Skeletal muscle cell (primary cell): ENCODE measurements at regions not wholly inside any gene's neighbourhood (a gene's known extent, or its start where the extent isn't known, plus 50 kb on each side); places are given as distances from the start of the nearest gene placed in this dataset.

Experiments used
- DNase-seq: peaks from one replicate; pipeline ENCODE4 v3.0.0-alpha.2; 2010; ENCODE audit warnings: low read depth
- H3K4me3 ChIP-seq: 2 replicates; pipeline ENCODE4 v1.5.1; 2011; ENCODE audit warnings: low read depth, mild to moderate bottlenecking, control low read depth, low read length, moderate library complexity

GRCh38 chr3:190790185-190790584 is 72.3 kb downstream of the GMNC start:
- H3K4me3 ChIP-seq, result no peak overlapping the region
- no peak for DNase-seq

- no peak overlapping the region for H3K4me3 ChIP-seq
- no peak for DNase-seq
Observed at GRCh38 chr3:190786898-190787297, 75.6 kb downstream of the GMNC start.

- no peak overlapping the region for H3K4me3 ChIP-seq
Observed at GRCh38 chr3:190785047-190785446, 77.4 kb downstream of the GMNC start.

GRCh38 chr3:190780524-190780923 is 82.0 kb downstream of the GMNC start:
- DNase-seq, result no peak
- no peak overlapping the region for H3K4me3 ChIP-seq

More at GRCh38 chr3:190785047-190785446, 77.4 kb downstream of the GMNC start:
- no peak for DNase-seq

GRCh38 chr3:190774633-190775032 is 87.9 kb downstream of the GMNC start:
- H3K4me3 ChIP-seq, result no peak overlapping the region

GRCh38 chr3:190773948-190774347 is 88.5 kb downstream of the GMNC start:
- DNase-seq, result no peak
- H3K4me3 ChIP-seq, result no peak overlapping the region

More at GRCh38 chr3:190774633-190775032, 87.9 kb downstream of the GMNC start:
- DNase-seq, result no peak

GRCh38 chr3:190772831-190773230 is 89.7 kb downstream of the GMNC start:
- H3K4me3 ChIP-seq, result no peak overlapping the region
- DNase-seq, result no peak

- no peak for DNase-seq
- no peak overlapping the region for H3K4me3 ChIP-seq
Observed at GRCh38 chr3:190768891-190769290, 93.6 kb downstream of the GMNC start.

GRCh38 chr3:190767851-190768250 is 94.6 kb downstream of the GMNC start:
- no peak for DNase-seq
- no peak overlapping the region for H3K4me3 ChIP-seq

GRCh38 chr3:190764231-190765134 is 98.0 kb downstream of the GMNC start:
- DNase-seq, result no peak
- no peak overlapping the region for H3K4me3 ChIP-seq

- no peak overlapping the region for H3K4me3 ChIP-seq
- DNase-seq, result no peak
Observed at GRCh38 chr3:190762801-190763200, 99.7 kb downstream of the GMNC start.

GRCh38 chr3:190747571-190747970 is 114.9 kb downstream of the GMNC start:
- peak; percentile 6 for DNase-seq

GRCh38 chr3:190746986-190747385 is 115.5 kb downstream of the GMNC start:
- DNase-seq, result no peak
- no peak overlapping the region for H3K4me3 ChIP-seq

More at GRCh38 chr3:190747571-190747970, 114.9 kb downstream of the GMNC start:
- H3K4me3 ChIP-seq, result no peak overlapping the region

GRCh38 chr3:190746531-190746930 is 116.0 kb downstream of the GMNC start:
- DNase-seq, result no peak
- H3K4me3 ChIP-seq, result no peak overlapping the region

- no peak overlapping the region for H3K4me3 ChIP-seq
- no peak for DNase-seq
Observed at GRCh38 chr3:190741788-190742187, 120.7 kb downstream of the GMNC start.

GRCh38 chr3:190739641-190740185 is 122.8 kb downstream of the GMNC start:
- peak; percentile 8 for DNase-seq
- H3K4me3 ChIP-seq, result no peak overlapping the region

GRCh38 chr3:190738636-190739155 is 123.8 kb downstream of the GMNC start:
- H3K4me3 ChIP-seq, result no peak overlapping the region
- no peak for DNase-seq

GRCh38 chr3:190737446-190737845 is 125.0 kb downstream of the GMNC start:
- no peak for DNase-seq
- H3K4me3 ChIP-seq, result no peak overlapping the region

GRCh38 chr3:190734490-190734889 is 128.0 kb downstream of the GMNC start:
- DNase-seq, result no peak
- no peak overlapping the region for H3K4me3 ChIP-seq

- H3K4me3 ChIP-seq, result no peak overlapping the region
- DNase-seq, result no peak
Observed at GRCh38 chr3:190733591-190734146, 128.8 kb downstream of the GMNC start.
